ENCODE measurements at regions not wholly inside any gene's neighbourhood (a gene's known extent, or its start where the extent isn't known, plus 50 kb on each side); places are given as distances from the start of the nearest gene placed in this dataset.
"Not testable (repeated sequence)": the region's sequence is repeated elsewhere in the genome, so short reads cannot be mapped to it uniquely, and the experiment has no call there.

GRCh38 chr16:51977506-51977905, 569.4 kb downstream of the TOX3 start:
- H3K9me2 ChIP-seq (ENCODE audit: insufficient read depth) = peaks cover 24% of the 10 kb centered on the region; the same call in 1 of the 2 replicates
- not testable (repeated sequence) for H3K27ac Mint-ChIP-seq; H3K4me2 ChIP-seq; H3K27me3 ChIP-seq (ENCODE audit: insufficient read depth); DNase-seq (ENCODE audit: low spot score); H3K4me1 Mint-ChIP-seq; H3K27me3 Mint-ChIP-seq (ENCODE audit: insufficient read depth, low read depth, poor library complexity); H2AFZ ChIP-seq; H3K36me3 ChIP-seq (ENCODE audit: insufficient read depth); H3F3A ChIP-seq (replicated peaks; ENCODE audit: low read depth); H3K4me3 Mint-ChIP-seq; H4K20me1 ChIP-seq (replicated peaks; ENCODE audit: insufficient read depth); H3K4me3 ChIP-seq; ATAC-seq; H3K36me3 Mint-ChIP-seq (ENCODE audit: low read depth); H3K9me3 Mint-ChIP-seq; H3K27ac ChIP-seq (ENCODE audit: low read depth); H3K4me1 ChIP-seq (ENCODE audit: insufficient read depth); H3K79me2 ChIP-seq (replicated peaks; ENCODE audit: insufficient read depth)

- H3K27me3 ChIP-seq (ENCODE audit: insufficient read depth) = no peaks in the 10 kb centered on the region
- no peak overlapping the region for H3K4me3 ChIP-seq
- H3K9me2 ChIP-seq (ENCODE audit: insufficient read depth) = peaks cover 3% of the 10 kb centered on the region; the same call in 1 of the 2 replicates
- H2AFZ ChIP-seq = no peak overlapping the region
- H3K36me3 Mint-ChIP-seq (ENCODE audit: low read depth) = no peaks in the 10 kb centered on the region
- ATAC-seq = peak; percentile 82
- peaks cover 28% of the 10 kb centered on the region for H3K4me1 Mint-ChIP-seq
- no peak overlapping the region for H3K4me2 ChIP-seq
- TF ChIP-seq ZNF462 (CRISPR knock-in tag; IDR thresholded peaks at IDR 0.05) (no peak), EZH2 (IDR thresholded peaks at IDR 0.05; ENCODE audit: low read depth, unreplicated experiment) (no peak)
- TF ChIP-seq, protein P1, sequence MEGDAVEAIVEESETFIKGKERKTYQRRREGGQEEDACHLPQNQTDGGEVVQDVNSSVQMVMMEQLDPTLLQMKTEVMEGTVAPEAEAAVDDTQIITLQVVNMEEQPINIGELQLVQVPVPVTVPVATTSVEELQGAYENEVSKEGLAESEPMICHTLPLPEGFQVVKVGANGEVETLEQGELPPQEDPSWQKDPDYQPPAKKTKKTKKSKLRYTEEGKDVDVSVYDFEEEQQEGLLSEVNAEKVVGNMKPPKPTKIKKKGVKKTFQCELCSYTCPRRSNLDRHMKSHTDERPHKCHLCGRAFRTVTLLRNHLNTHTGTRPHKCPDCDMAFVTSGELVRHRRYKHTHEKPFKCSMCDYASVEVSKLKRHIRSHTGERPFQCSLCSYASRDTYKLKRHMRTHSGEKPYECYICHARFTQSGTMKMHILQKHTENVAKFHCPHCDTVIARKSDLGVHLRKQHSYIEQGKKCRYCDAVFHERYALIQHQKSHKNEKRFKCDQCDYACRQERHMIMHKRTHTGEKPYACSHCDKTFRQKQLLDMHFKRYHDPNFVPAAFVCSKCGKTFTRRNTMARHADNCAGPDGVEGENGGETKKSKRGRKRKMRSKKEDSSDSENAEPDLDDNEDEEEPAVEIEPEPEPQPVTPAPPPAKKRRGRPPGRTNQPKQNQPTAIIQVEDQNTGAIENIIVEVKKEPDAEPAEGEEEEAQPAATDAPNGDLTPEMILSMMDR (conservative IDR thresholded peaks at IDR 0.05; ENCODE audit: low read depth in 2 of 2) = peak; percentile 76 to 78
- TF ChIP-seq, protein P2, sequence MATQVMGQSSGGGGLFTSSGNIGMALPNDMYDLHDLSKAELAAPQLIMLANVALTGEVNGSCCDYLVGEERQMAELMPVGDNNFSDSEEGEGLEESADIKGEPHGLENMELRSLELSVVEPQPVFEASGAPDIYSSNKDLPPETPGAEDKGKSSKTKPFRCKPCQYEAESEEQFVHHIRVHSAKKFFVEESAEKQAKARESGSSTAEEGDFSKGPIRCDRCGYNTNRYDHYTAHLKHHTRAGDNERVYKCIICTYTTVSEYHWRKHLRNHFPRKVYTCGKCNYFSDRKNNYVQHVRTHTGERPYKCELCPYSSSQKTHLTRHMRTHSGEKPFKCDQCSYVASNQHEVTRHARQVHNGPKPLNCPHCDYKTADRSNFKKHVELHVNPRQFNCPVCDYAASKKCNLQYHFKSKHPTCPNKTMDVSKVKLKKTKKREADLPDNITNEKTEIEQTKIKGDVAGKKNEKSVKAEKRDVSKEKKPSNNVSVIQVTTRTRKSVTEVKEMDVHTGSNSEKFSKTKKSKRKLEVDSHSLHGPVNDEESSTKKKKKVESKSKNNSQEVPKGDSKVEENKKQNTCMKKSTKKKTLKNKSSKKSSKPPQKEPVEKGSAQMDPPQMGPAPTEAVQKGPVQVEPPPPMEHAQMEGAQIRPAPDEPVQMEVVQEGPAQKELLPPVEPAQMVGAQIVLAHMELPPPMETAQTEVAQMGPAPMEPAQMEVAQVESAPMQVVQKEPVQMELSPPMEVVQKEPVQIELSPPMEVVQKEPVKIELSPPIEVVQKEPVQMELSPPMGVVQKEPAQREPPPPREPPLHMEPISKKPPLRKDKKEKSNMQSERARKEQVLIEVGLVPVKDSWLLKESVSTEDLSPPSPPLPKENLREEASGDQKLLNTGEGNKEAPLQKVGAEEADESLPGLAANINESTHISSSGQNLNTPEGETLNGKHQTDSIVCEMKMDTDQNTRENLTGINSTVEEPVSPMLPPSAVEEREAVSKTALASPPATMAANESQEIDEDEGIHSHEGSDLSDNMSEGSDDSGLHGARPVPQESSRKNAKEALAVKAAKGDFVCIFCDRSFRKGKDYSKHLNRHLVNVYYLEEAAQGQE (IDR thresholded peaks at IDR 0.05; ENCODE audit: unreplicated experiment) = no peak
- no peaks in the 10 kb centered on the region for H4K20me1 ChIP-seq (replicated peaks; ENCODE audit: insufficient read depth)
- H3K9me3 Mint-ChIP-seq = no peaks in the 10 kb centered on the region
- H3K4me3 Mint-ChIP-seq = no peak overlapping the region
- H3F3A ChIP-seq (replicated peaks; ENCODE audit: low read depth) = no peaks in the 10 kb centered on the region
- no peaks in the 10 kb centered on the region for H3K79me2 ChIP-seq (replicated peaks; ENCODE audit: insufficient read depth)
- H3K27ac ChIP-seq (ENCODE audit: low read depth) = no peak overlapping the region
- H3K4me1 ChIP-seq (ENCODE audit: insufficient read depth) = peaks cover 24% of the 10 kb centered on the region
- DNase-seq (ENCODE audit: low spot score) = peak; percentile 72
- no peak overlapping the region for H3K27ac Mint-ChIP-seq
- no peaks in the 10 kb centered on the region for H3K36me3 ChIP-seq (ENCODE audit: insufficient read depth)
- H3K27me3 Mint-ChIP-seq (ENCODE audit: insufficient read depth, low read depth, poor library complexity) = peaks cover 4% of the 10 kb centered on the region
Measured at GRCh38 chr16:51971184-51971583, 575.8 kb downstream of the TOX3 start.
